ENCODE measurements at regions not wholly inside any gene's neighbourhood (a gene's known extent, or its start where the extent isn't known, plus 50 kb on each side); places are given as distances from the start of the nearest gene placed in this dataset.

DNA sequence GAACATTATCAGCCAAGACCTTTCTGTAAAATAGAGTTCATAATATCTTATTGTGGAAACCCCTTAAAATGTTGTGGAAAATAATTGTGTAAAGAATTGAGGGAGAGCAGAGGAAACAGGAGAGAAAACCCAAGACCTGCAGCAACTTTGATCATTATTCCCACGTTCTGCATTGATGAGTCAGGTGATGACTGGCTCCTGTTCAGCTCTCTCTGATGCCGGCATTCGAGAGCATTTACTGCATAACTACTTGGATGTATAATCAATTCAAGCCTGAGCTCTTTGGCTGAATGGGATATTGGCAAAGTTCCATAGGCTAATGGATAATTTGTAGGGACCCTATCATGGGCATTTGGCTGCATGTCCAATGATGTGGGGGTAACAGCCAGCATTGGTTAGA lies 176.3 kb upstream of the ARID2 start:
- no peak for DNase-seq

DNA sequence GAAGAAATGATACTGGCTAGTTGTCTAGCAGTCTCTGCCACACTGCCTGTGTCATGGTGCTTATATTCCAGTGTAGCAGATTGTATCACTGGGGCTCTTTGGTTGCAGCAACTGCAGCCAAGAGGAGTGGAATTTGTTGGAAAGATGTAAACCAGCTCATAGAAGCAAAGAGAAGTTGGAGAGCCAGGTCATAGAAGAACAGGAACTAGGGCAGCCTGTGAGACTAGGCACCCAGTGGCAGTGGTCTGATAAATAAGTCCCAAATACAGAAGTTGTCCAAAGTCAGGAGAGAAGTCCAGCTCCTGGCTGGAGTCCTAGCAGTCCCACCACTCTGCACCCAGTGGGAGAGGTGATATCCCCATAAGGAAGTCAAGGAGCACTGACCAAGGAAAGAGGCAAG lies 172.5 kb upstream of the ARID2 start:
- DNase-seq: no peak

- no peak for DNase-seq
Observed at GRCh38 chr12:45558353-45558752, 171.2 kb upstream of the ARID2 start.

GRCh38 chr12:45559537-45559936 lies 170.0 kb upstream of the ARID2 start:
- no peak for DNase-seq

DNA sequence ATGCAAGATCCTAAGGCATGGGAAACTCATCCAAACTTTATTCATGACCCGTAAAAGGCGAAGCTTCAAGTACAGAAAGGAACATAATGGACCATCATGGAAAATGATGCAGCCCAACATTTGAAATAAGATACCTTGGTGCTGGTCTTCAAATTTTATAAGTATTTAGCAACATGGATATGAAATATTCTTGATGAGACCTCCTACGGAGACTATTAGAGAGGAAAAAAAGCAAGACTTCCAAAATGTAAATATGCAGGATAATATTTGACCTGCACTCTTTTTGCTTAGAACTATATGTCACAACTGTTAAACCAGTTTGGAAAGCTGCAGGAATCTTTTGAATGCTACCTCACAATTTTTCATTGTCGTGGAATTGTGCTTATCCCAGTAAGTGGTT lies 168.8 kb upstream of the ARID2 start:
- no peak for DNase-seq

- no peak for DNase-seq
Observed at GRCh38 chr12:45561488-45561887, 168.0 kb upstream of the ARID2 start.

- DNase-seq: no peak
Observed at GRCh38 chr12:45565590-45565989, 163.9 kb upstream of the ARID2 start.

GRCh38 chr12:45566257-45566656 lies 163.2 kb upstream of the ARID2 start:
- DNase-seq: no peak

- no peak for DNase-seq
Observed at GRCh38 chr12:45568808-45569207, 160.7 kb upstream of the ARID2 start.

- no peak for DNase-seq
Observed at GRCh38 chr12:45570501-45570900, 159.0 kb upstream of the ARID2 start.

- DNase-seq: no peak
Observed at GRCh38 chr12:45572114-45572513, 157.4 kb upstream of the ARID2 start.

DNA sequence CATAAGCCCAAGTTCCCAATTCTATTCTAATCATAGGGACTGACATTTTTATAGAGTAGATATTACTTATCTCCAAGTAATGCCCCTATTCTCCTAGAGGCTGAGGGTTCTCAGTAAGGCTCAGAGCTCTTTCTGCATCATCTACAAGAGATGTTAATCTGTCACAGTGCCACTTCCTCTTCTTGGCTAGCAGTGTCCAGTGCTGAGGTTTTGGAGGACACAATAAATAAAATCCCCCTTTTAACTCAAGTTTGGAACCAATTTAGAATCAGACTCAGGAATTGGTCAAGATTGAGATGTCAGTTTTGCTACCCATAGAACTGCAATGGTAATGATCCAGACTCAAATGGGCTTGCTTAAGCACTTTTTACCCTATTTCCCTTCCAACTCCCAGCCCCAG lies 154.1 kb upstream of the ARID2 start:
- no peak for DNase-seq

DNA sequence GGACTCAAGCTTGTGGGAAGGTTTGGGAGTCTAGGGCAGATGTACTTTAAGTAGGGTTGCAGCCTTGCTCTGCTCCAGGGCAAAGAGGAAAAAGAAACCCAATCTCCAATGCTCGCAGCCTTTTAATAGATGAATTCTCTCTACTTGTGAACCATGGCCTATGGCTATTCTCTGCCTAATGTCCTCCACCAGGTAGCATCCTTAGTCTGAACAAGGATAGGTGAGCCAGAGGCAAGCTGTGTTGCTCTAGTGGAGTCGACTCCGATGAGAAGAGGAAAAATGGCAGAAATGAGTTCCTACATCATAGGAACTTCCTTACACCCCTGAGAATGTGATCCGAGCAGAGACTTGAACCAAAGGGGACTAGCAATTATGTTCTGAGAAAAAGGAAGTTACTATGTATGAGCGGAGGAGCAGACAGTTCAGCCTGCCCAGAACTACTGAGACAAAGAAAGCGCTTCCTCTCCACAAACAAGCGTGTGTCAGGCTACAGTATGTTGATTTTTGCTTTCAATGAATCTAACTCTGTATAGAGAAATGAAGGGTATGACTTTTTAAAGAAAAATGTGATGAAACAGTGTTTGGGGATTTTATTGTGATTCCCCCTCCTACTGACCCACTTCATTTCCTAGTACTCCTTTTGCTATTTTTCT lies 153.6 kb upstream of the ARID2 start:
- no peak for DNase-seq

- no peak for DNase-seq
Observed at GRCh38 chr12:45577844-45578399, 151.6 kb upstream of the ARID2 start.

DNA sequence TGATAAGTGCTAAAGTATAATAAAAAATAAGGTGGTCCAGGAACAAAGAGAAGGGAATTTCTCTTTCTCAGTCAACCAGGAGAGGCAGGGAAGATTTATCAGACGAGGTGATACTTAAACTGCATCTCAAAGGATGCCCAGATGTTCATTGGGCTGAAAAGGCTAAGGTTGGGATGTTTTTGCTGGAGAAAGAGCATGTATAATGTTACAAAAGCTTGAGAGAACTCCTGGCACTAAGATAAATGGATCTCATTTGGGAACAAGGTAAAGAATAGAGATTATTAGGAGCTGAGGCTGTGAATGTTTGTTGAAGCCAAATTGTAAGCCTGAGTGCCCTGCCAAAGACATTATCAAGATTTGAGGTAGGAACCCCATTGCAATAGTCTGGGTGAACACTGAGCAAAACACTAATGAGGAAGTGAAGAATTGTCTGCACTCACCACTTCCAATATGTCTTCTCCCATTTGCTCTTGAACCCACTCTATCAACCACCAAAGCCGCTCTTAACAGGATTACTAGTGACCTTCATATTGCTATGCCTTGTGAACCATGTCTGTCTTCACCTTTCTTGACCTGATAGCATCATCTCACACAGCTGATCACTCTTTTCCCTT lies 149.0 kb upstream of the ARID2 start:
- no peak for DNase-seq

DNA sequence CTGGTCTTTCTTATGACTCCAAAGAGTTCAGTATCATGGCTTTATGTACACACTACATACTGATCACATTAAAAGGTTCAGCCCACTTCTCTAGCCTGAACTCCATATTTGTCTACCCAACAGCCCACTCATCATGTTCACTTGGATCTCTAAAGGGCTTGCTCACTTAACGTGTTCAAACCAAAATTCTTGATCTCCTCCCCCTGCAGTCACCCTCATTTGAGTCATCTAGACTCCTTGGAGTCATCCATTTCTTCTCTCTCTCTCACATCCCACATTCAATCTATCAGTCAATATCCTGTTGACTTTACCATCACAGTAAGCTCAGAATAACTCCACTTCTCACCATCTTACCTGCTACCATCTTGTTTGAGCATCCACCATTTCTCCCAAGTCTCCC lies 148.4 kb upstream of the ARID2 start:
- DNase-seq: no peak

DNA sequence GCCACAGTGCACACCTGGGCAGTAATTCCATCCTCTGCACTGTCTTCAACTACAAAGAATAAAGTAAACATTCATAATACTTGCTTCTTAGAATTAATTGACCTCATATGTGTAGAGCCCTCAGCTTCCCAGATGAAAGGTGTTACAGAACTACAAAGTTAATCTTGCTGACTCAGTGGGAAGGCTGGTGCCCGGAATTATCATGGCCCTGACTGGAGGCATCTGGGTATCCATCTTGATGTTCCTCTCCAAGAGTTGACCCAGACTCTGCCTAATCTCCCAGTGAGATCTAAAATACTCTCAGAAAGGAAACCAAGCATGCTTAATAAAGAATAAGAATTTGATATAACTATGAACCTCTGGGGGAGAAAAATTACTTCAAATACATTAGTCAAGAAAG lies 147.0 kb upstream of the ARID2 start:
- no peak for DNase-seq

- DNase-seq: no peak
Observed at GRCh38 chr12:45582986-45583659, 146.4 kb upstream of the ARID2 start.

- no peak for DNase-seq
Observed at GRCh38 chr12:45584336-45584735, 145.2 kb upstream of the ARID2 start.

DNA sequence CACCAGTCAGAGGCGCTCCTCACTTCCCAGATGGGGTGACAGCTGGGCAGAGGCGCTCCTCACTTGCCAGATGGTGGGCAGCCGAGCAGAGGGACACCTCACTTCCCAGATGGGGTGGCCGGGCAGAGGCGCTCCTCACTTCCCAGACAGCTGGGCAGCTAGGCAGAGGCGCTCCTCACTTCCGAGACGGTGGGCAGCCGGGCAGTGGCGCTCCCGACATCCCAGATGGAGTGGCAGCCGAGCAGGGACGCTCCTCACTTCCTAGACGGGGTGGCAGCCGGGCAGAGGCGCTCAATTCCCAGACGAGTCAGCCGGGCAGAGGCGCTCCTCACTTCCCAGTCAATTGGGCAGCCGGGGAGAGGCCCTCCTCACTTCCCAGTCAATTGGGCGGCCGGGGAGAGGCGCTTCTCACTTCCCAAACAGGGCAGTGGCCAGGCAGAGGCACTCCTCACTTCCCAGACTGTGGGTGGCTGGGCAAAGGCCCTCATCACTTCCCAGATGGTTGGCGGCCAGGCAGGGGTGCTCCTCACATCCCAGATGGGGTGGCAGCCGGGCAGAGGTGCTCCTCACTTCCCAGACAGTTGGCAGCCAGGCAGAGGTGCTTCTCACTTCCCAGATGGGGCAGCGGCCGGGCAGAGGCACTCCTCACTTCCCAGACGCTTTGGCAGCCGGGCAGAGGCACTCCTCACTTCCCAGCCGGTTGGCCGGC lies 143.8 kb upstream of the ARID2 start:
- DNase-seq: no peak

DNA sequence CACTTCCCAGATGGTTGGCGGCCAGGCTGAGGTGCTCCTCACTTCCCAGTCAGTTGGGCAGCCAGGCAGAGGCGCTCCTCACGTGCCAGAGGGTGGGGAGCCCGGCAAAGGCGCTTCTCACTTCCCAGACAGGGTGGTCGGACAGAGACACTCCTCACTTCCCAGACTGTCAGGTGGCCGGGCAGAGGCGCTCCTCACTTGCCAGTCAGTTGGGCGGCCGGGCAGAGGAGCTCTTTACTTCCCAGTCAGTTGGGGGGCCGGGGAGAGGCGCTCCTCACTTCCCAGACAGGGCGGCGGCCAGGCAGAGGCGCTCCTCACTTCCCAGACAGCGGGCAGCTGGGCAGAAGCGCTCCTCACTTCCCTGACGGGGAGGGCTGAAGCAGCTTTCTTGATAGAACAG lies 143.0 kb upstream of the ARID2 start:
- DNase-seq: no peak

- no peak for DNase-seq
Observed at GRCh38 chr12:45587012-45587411, 142.5 kb upstream of the ARID2 start.

- DNase-seq: no peak
Observed at GRCh38 chr12:45587877-45588533, 141.5 kb upstream of the ARID2 start.

All from COR-L47 (cell line).